Fibroblast of the aortic adventitia (primary cell): ENCODE measurements at regions not wholly inside any gene's neighbourhood (a gene's known extent, or its start where the extent isn't known, plus 50 kb on each side); places are given as distances from the start of the nearest gene placed in this dataset.

Experiments
- DNase-seq: peaks from one replicate; pipeline ENCODE4 v3.0.0-alpha.2; 2010; ENCODE audit warnings: low read depth
- H3K4me3 ChIP-seq: 2 replicates; pipeline ENCODE4 v1.5.1; 2011; ENCODE audit warnings: low read depth, mild to moderate bottlenecking, control low read depth, low read length, moderate library complexity
- CTCF ChIP-seq: IDR thresholded peaks from 2 replicates; pipeline ENCODE4 v1.5.1; 2011; ENCODE audit warnings: mild to moderate bottlenecking, low read length, control low read depth, inconsistent platforms; ENCODE audit not compliant: insufficient read depth

- no peak for DNase-seq
- TF ChIP-seq CTCF, result no peak
- no peak overlapping the region for H3K4me3 ChIP-seq
These were observed 186.2 kb downstream of the CYLD start for GRCh38 chr16:50928065-50928464.

GRCh38 chr16:50925758-50926357, 184.0 kb downstream of the CYLD start:
- peak; percentile 24 for DNase-seq
- TF ChIP-seq CTCF, result no peak
- H3K4me3 ChIP-seq, result no peak overlapping the region

- no peak overlapping the region for H3K4me3 ChIP-seq
- no peak for DNase-seq
- no peak for TF ChIP-seq CTCF
These were observed 183.1 kb downstream of the CYLD start for GRCh38 chr16:50924759-50925545.

GRCh38 chr16:50917950-50918703, 176.2 kb downstream of the CYLD start:
- TF ChIP-seq CTCF, result no peak
- DNase-seq, result no peak
- no peak overlapping the region for H3K4me3 ChIP-seq

- no peak for TF ChIP-seq CTCF
- no peak for DNase-seq
- no peak overlapping the region for H3K4me3 ChIP-seq
These were observed 174.2 kb downstream of the CYLD start for GRCh38 chr16:50916040-50916439.

- TF ChIP-seq CTCF, result no peak
- no peak for DNase-seq
These were observed 173.2 kb downstream of the CYLD start for GRCh38 chr16:50915120-50915519.

More at GRCh38 chr16:50915120-50915519, 173.2 kb downstream of the CYLD start:
- H3K4me3 ChIP-seq, result no peak overlapping the region
